CD4-positive, alpha-beta T cell treated with Interleukin-4 for 4 hours (primary cell): ENCODE measurements at regions not wholly inside any gene's neighbourhood (a gene's known extent, or its start where the extent isn't known, plus 50 kb on each side); places are given as distances from the start of the nearest gene placed in this dataset.

Source experiments
- DNase-seq: peaks from one replicate; pipeline ENCODE4 v3.0.0-alpha.2; 2020

- no peak for DNase-seq
These were observed 141.0 kb downstream of the TMEM17 start for GRCh38 chr2:62364791-62365528.

- no peak for DNase-seq
These were observed 142.8 kb downstream of the TMEM17 start for GRCh38 chr2:62363166-62363565.

- no peak for DNase-seq
These were observed 143.4 kb downstream of the TMEM17 start for GRCh38 chr2:62362561-62362960.

- no peak for DNase-seq
These were observed 144.0 kb downstream of the TMEM17 start for GRCh38 chr2:62361964-62362363.

GRCh38 chr2:62354771-62355561, 151.0 kb downstream of the TMEM17 start:
- no peak for DNase-seq

GRCh38 chr2:62352031-62352430, 154.0 kb downstream of the TMEM17 start:
- DNase-seq = no peak

- no peak for DNase-seq
These were observed 153.9 kb downstream of the B3GNT2 start for GRCh38 chr2:62349788-62350187.

GRCh38 chr2:62348700-62349099, 152.8 kb downstream of the B3GNT2 start:
- no peak for DNase-seq

- DNase-seq = no peak
These were observed 151.8 kb downstream of the B3GNT2 start for GRCh38 chr2:62347563-62348270.

GRCh38 chr2:62344472-62344871, 148.6 kb downstream of the B3GNT2 start:
- DNase-seq = no peak

GRCh38 chr2:62343636-62344337, 147.9 kb downstream of the B3GNT2 start:
- no peak for DNase-seq

- no peak for DNase-seq
These were observed 147.3 kb downstream of the B3GNT2 start for GRCh38 chr2:62343206-62343605.

- DNase-seq = no peak
These were observed 145.1 kb downstream of the B3GNT2 start for GRCh38 chr2:62340994-62341484.

- no peak for DNase-seq
These were observed 143.9 kb downstream of the B3GNT2 start for GRCh38 chr2:62339837-62340236.

GRCh38 chr2:62339413-62339812, 143.5 kb downstream of the B3GNT2 start:
- peak; percentile 5 for DNase-seq

GRCh38 chr2:62338111-62338510, 142.2 kb downstream of the B3GNT2 start:
- DNase-seq = no peak

- no peak for DNase-seq
These were observed 141.5 kb downstream of the B3GNT2 start for GRCh38 chr2:62337403-62337802.

GRCh38 chr2:62335612-62336011, 139.7 kb downstream of the B3GNT2 start:
- no peak for DNase-seq

- no peak for DNase-seq
These were observed 138.6 kb downstream of the B3GNT2 start for GRCh38 chr2:62334440-62335058.

GRCh38 chr2:62334009-62334408, 138.1 kb downstream of the B3GNT2 start:
- DNase-seq = no peak

- DNase-seq = no peak
These were observed 135.0 kb downstream of the B3GNT2 start for GRCh38 chr2:62330959-62331358.

GRCh38 chr2:62329797-62330196, 133.9 kb downstream of the B3GNT2 start:
- DNase-seq = no peak
